ENCODE measurements at regions not wholly inside any gene's neighbourhood (a gene's known extent, or its start where the extent isn't known, plus 50 kb on each side); places are given as distances from the start of the nearest gene placed in this dataset.

DNA sequence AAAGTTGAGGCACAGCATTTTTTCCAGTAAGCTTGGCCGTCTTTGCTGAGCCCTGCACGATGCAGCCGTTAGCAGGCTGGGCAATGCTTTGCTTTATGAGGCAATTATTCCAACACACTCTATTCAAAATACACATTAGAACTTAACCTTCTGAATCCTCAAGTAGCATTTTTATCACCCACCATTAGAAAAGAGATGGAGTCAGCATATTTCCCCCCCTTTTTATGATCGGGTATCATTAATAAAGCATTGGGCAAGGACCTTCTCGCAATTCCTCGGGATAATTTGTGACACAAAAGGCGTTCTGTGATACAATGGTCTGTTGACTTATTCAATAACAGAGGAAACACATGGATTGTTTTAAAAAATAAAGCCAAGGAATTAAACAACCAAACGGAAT is 374.5 kb upstream of the RBFOX1 start:
- no peak for TF ChIP-seq CTCF (IDR thresholded peaks at IDR 0.05)
- TF ChIP-seq POLR2A (IDR thresholded peaks at IDR 0.05): no peak
- no peak for TF ChIP-seq POLR2AphosphoS5 (IDR thresholded peaks at IDR 0.05)
- 63% methylated on average over 8 of the region's 8 CpGs for WGBS
- Histone ChIP-seq H3K9me3 (no peaks in the 10 kb centered on the region), H3K27me3 (replicated peaks; ENCODE audit: insufficient read depth) (no peaks in the 10 kb centered on the region), H3K4me3 (no peak overlapping the region), H3K4me1 (replicated peaks) (no peaks in the 10 kb centered on the region), H3K27ac (no peak overlapping the region), H3K36me3 (no peaks in the 10 kb centered on the region)
- intact Hi-C loops (cut with DNase I): no loop called here
- no peak for DNase-seq (ENCODE audit: low spot score)

DNA sequence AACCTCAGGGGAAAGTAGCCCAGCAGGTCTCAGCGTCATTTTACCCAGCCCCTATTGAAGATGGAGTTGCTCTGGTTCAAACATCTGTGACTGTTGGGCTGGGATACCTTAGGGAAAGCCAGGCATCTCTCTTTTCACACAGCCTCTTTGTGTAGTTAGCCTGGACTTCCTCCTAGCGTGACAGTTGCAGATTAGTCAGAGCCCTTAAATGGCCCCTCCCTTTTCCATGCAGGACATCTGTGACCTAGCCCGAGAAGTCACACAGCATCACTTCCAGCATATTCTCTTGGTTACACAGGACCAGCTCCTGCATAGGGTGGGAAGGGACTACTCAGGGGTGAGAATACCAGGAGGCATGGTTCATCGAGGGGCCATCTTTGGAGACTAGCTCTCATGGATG is 375.0 kb upstream of the RBFOX1 start:
- intact Hi-C loops (cut with DNase I): no loop called here

GRCh38 chr16:6956511-6956910 is 376.1 kb upstream of the RBFOX1 start:
- 97% methylated on average over 3 of the region's 3 CpGs for WGBS
- Histone ChIP-seq H3K4me3 (no peak overlapping the region), H3K9me3 (no peaks in the 10 kb centered on the region), H3K4me1 (replicated peaks) (no peaks in the 10 kb centered on the region), H3K27ac (no peak overlapping the region), H3K27me3 (replicated peaks; ENCODE audit: insufficient read depth) (no peaks in the 10 kb centered on the region), H3K36me3 (no peaks in the 10 kb centered on the region)
- intact Hi-C loops (cut with DNase I): no loop called here
- no peak for TF ChIP-seq CTCF (IDR thresholded peaks at IDR 0.05)
- no peak for TF ChIP-seq POLR2A (IDR thresholded peaks at IDR 0.05)
- no peak for TF ChIP-seq POLR2AphosphoS5 (IDR thresholded peaks at IDR 0.05)
- DNase-seq (ENCODE audit: low spot score): no peak

More for the DNA sequence above, 375.0 kb upstream of the RBFOX1 start:
- no peak for DNase-seq (ENCODE audit: low spot score)
- Histone ChIP-seq H3K27ac (no peak overlapping the region), H3K36me3 (no peaks in the 10 kb centered on the region), H3K4me3 (no peak overlapping the region), H3K9me3 (no peaks in the 10 kb centered on the region), H3K27me3 (replicated peaks; ENCODE audit: insufficient read depth) (no peaks in the 10 kb centered on the region), H3K4me1 (replicated peaks) (no peaks in the 10 kb centered on the region)
- TF ChIP-seq POLR2AphosphoS5 (IDR thresholded peaks at IDR 0.05) (no peak), CTCF (IDR thresholded peaks at IDR 0.05) (no peak), POLR2A (IDR thresholded peaks at IDR 0.05) (no peak)
- 47% methylated on average over 4 of the region's 4 CpGs for WGBS

- no peak overlapping the region for H3K27ac ChIP-seq
- 59% methylated on average over 3 of the region's 3 CpGs for whole genome bisulfite sequencing
- no peaks in the 10 kb centered on the region for H3K36me3 ChIP-seq
- H3K4me3 ChIP-seq: no peak overlapping the region
- H3K27me3 ChIP-seq (replicated peaks; ENCODE audit: insufficient read depth): no peaks in the 10 kb centered on the region
- no peak for TF ChIP-seq POLR2A (IDR thresholded peaks at IDR 0.05)
- TF ChIP-seq CTCF (IDR thresholded peaks at IDR 0.05): no peak
- no peak for TF ChIP-seq POLR2AphosphoS5 (IDR thresholded peaks at IDR 0.05)
- H3K4me1 ChIP-seq (replicated peaks): no peaks in the 10 kb centered on the region
- H3K9me3 ChIP-seq: no peaks in the 10 kb centered on the region
- DNase-seq (ENCODE audit: low spot score): no peak
- intact Hi-C loops (cut with DNase I): no loop called here
These were observed 377.3 kb upstream of the RBFOX1 start for GRCh38 chr16:6955303-6955702.

- 72% methylated on average over 5 of the region's 5 CpGs for WGBS
These were observed 383.4 kb upstream of the RBFOX1 start for GRCh38 chr16:6949240-6949639.

More at GRCh38 chr16:6949240-6949639, 383.4 kb upstream of the RBFOX1 start:
- H3K27me3 ChIP-seq (replicated peaks; ENCODE audit: insufficient read depth): no peaks in the 10 kb centered on the region
- H3K9me3 ChIP-seq: no peaks in the 10 kb centered on the region
- H3K4me3 ChIP-seq: no peak overlapping the region
- H3K27ac ChIP-seq: no peak overlapping the region
- H3K4me1 ChIP-seq (replicated peaks): no peaks in the 10 kb centered on the region
- no peak for TF ChIP-seq POLR2AphosphoS5 (IDR thresholded peaks at IDR 0.05)
- H3K36me3 ChIP-seq: no peaks in the 10 kb centered on the region
- DNase-seq (ENCODE audit: low spot score): no peak
- intact Hi-C loops (cut with DNase I): no loop called here
